Heart left ventricle (tissue), 16 donors: ENCODE measurements at regions not wholly inside any gene's neighbourhood (a gene's known extent, or its start where the extent isn't known, plus 50 kb on each side); places are given as distances from the start of the nearest gene placed in this dataset.

Source experiments
- ATAC-seq, 4 donors: fragments of 200-7000 bp; cut with Tn5 transposase; one replicate each; pipeline ENCODE4 v1.9.1; 2020 to 2022; ENCODE audit warnings: moderate library complexity in 4 of 4, mild to moderate bottlenecking in 3 of 4, moderate number of reproducible peaks in 1 of 4
- DNase-seq, 5 donors: peaks; one replicate each; pipeline ENCODE4 v3.0.0-alpha.2; 2020
- H3K27ac ChIP-seq, 12 donors: fragments of 200-600 bp; sonication (generic) in 4 of 12; one replicate each; pipeline versions ENCODE4 v1.5.0 to v1.8.0; 2016 to 2022; ENCODE audit warnings: mild to moderate bottlenecking in 2 of 12
- H3K27me3 ChIP-seq, 9 donors: fragments of 200-600 bp; sonication (generic) in 2 of 9; one replicate each; pipeline versions ENCODE4 v1.5.1 to v1.8.0; 2016 to 2022; ENCODE audit warnings: mild to moderate bottlenecking in 3 of 9
- H3K36me3 ChIP-seq, 9 donors: fragments of 200-600 bp; sonication (generic) in 2 of 9; one replicate each; pipeline versions ENCODE4 v1.5.0 to v1.8.0; 2018 to 2022; ENCODE audit warnings: mild to moderate bottlenecking in 2 of 9
- H3K4me1 ChIP-seq, 12 donors: fragments of 200-600 bp; sonication (generic) in 4 of 12; one replicate each; pipeline versions ENCODE4 v1.5.0 to v1.8.0; 2016 to 2022; ENCODE audit warnings: mild to moderate bottlenecking in 3 of 12
- H3K4me3 ChIP-seq, 12 donors: fragments of 200-600 bp; sonication (generic) in 4 of 12; one replicate each; pipeline versions ENCODE4 v1.5.0 to v1.8.0; 2017 to 2022; ENCODE audit warnings: mild to moderate bottlenecking in 9 of 12, moderate library complexity in 4 of 12
- H3K9me3 ChIP-seq, 12 donors: fragments of 200-600 bp; sonication (generic) in 4 of 12; one replicate each; pipeline versions ENCODE4 v1.5.0 to v1.8.0; 2016 to 2022; ENCODE audit warnings: mild to moderate bottlenecking in 1 of 12
- CTCF ChIP-seq, 12 donors: fragments of 200-600 bp; sonication (generic) in 4 of 12; IDR thresholded peaks; one replicate each; pipeline versions ENCODE4 v1.5.0 to v1.8.0; 2018 to 2022; ENCODE audit warnings: antibody characterized with exemption in 12 of 12, mild to moderate bottlenecking in 5 of 12
- POLR2A ChIP-seq, 2 donors: fragments of 450-650 bp; IDR thresholded peaks; one replicate each; pipeline ENCODE4 v1.6.1; 2017; ENCODE audit warnings: antibody characterized with exemption in 2 of 2, mild to moderate bottlenecking in 2 of 2, moderate library complexity in 2 of 2
- WGBS, 4 donors: extraction: QIAGEN DNeasy Blood & Tissue Kit in 2 of 4; methylation state at CpG; one replicate each; pipeline versions ENCODE4 v1.1.5 to v1.1.7; 2013 to 2018; 5-methylcytosine and 5-hydroxymethylcytosine counted together
- intact Hi-C, 10 donors: fragments of 100-400 bp; cut with DNase I; formaldehyde crosslinking; loops; one replicate each; pipeline versions ENCODE4 v1.11.1 to v1.14.2; 2022
- donor health status: ischemic (EF 13 %, LVEDD 7.1; RV severe dilation, severe dysfunction).
- donor health status: healthy with polysubstance abuse.
- donor health status: DM: no; HTN: yes; CAD: no.
- donor health status: DM: no; HTN: no; CAD: no.
- donor health status: ischemic (EF 25% LVEDD 6.9; RV normal size, moderate dysfunction).
- donor health status: ischemic (EF 25% LVEDD 5.7; RV mildly dilated, moderate dysfunction).
- donor health status: healthy.
- donor health status: DM: yes; HTN: yes; CAD: no.
- donor health status: ischemic (EF 35%, LVEDD 5.7; RV mildly dilated, moderate dysfunction).
- donor health status: nonischemic (EF 11% LVEDD 7.7; RV severe dilation, severe dysfunction).
- donor health status: DM: yes; HTN: yes; CAD: no.
- donor health status: PGD.
- donor health status: ischemic (EF 29% LVEDD 5.4; RV normal size, mild dysfunction).
- donor health status: nonischemic (EF 23%, LVEDD 6.1; RV moderate dilation, normal function).

- Histone ChIP-seq H3K27ac (no peak overlapping the region), H3K4me3 (no peak overlapping the region), H3K27me3 (no peaks in the 10 kb centered on the region), H3K36me3 (no peaks in the 10 kb centered on the region), H3K4me1 (no peaks in the 10 kb centered on the region), H3K9me3 (no peaks in the 10 kb centered on the region)
- no peak for ATAC-seq
- 56 to 72% (median 66%) methylated on average over 5 of the region's 5 CpGs for WGBS, 4 donors
- TF ChIP-seq CTCF (IDR thresholded peaks at IDR 0.05) (no peak), POLR2A (IDR thresholded peaks at IDR 0.05) (no peak)
- intact Hi-C loops, result no loop called here
- DNase-seq, result no peak
These were observed 293.9 kb downstream of the SATB2 start for GRCh38 chr2:199163613-199164458.

DNA sequence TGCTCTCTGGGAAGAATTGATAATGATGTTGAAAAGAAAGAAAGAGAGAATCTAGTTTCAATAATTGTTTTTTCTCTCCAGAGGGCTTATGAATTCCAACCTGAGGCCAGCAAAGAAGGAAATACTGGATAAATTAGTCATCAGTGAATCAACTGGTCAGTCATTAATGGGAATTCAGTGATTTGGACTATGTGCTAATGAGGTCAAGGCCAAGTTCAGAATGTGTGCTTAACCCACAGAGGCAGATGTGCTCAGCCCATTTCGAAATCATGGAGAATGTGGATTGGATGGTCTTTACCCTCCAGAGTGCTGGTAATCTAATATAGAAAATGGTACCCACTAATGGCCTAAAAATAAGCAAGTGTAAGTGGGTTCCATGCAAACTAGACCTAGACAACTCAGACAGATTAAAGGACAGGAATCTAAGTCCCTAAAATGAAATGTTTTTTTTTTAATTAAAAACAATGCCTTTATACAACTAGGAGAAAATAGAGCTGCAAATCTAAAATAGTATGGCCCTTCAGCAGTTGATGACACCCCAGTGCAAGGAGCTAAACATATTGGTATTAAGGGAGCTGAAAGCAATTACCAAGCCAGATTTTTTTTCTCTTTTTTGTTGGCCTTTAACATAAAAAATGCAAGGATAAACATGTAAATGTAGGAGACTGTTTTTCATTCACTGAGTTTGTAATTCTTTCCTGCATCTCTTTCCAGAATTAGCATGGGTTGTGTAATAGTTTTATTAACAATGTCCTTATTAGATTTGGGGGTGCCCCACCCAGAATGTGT is 296.9 kb downstream of the SATB2 start:
- Histone ChIP-seq H3K36me3 (no peaks in the 10 kb centered on the region), H3K4me1 (no peaks in the 10 kb centered on the region), H3K27me3 (no peaks in the 10 kb centered on the region), H3K4me3 (no peak overlapping the region), H3K9me3 (peaks cover 0 to 22% (median 0%) of the 10 kb centered on the region in 12 donors), H3K27ac (no peak overlapping the region)
- intact Hi-C loops, result no loop called here
- no peak for DNase-seq
- WGBS, 4 donors, result 77 to 90% (median 82%) methylated on average over 1 of the region's 1 CpG
- no peak for ATAC-seq
- no peak for TF ChIP-seq POLR2A (IDR thresholded peaks at IDR 0.05)
- no peak for TF ChIP-seq CTCF (IDR thresholded peaks at IDR 0.05)

DNA sequence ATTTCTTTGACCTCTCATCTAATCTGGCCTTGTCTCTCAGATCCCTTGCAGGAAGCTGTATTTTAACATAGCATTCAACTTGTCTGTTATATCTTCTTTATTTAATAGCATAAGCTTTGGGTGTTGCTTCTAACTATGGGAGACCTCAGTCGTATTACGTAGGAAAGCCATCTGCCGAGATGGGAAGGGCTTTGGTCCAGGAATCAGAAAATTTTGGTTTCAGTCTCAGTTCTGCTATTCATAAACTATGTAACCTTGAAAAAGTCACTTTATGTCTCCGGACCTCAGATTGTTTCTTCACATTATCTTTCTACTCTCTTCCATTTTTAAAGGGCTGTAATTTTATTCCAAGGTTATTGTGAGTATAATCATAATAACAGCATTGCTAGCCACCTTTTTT is 297.7 kb downstream of the SATB2 start:
- intact Hi-C loops, result no loop called here
- WGBS, 4 donors, result 67 to 81% (median 76%) methylated on average over 4 of the region's 4 CpGs
- no peak for ATAC-seq
- no peak for DNase-seq
- Histone ChIP-seq H3K27me3 (no peaks in the 10 kb centered on the region), H3K27ac (no peak overlapping the region), H3K4me1 (no peaks in the 10 kb centered on the region), H3K4me3 (no peak overlapping the region), H3K9me3 (peaks cover 0 to 22% (median 0%) of the 10 kb centered on the region in 12 donors), H3K36me3 (no peaks in the 10 kb centered on the region)
- no peak for TF ChIP-seq POLR2A (IDR thresholded peaks at IDR 0.05)
- TF ChIP-seq CTCF (IDR thresholded peaks at IDR 0.05), result no peak

DNA sequence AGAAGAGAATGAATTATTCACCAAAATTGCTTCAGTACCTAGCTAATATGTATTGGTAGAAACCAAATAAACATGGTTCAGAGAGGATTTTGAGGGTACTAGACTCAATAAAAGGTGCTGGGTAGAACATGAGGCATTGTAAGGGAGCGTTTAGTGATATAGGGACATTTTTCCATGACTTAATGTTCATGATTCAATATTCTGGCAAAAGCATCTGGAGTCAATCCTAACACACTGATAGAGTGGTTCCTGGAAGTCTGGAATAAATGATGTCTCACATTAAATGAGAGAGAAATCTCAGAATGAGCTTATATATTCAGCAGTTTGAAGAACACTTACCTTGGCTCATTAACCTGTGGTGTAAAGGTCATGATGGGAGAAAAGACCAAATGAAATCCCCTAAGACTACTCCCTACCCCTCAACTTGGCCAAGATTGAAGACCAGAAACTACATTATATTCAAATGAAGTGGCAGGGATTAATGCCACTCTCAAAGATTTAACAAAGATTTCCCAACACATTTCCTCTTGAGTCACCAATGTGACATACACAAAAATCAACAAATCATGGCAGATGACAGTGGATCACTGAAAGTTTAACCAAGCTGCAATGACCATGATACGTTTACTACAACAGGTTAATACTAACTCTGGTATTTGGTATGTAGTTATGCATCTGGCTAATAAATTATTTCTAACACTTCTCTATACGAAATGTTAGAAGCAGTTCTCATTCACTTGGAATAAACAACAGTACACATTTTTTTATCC is 309.5 kb downstream of the SATB2 start:
- Histone ChIP-seq H3K9me3 (no peaks in the 10 kb centered on the region), H3K4me1 (no peaks in the 10 kb centered on the region), H3K27ac (no peak overlapping the region), H3K4me3 (no peak overlapping the region), H3K27me3 (no peaks in the 10 kb centered on the region), H3K36me3 (no peaks in the 10 kb centered on the region)
- TF ChIP-seq POLR2A (IDR thresholded peaks at IDR 0.05) (no peak), CTCF (IDR thresholded peaks at IDR 0.05) (no peak)
- DNase-seq (no peak), ATAC-seq (no peak)
- 70 to 83% (median 71%) methylated on average over 3 of the region's 3 CpGs for WGBS, 4 donors
- intact Hi-C loops, result no loop called here
